ENCODE measurements at regions not wholly inside any gene's neighbourhood (a gene's known extent, or its start where the extent isn't known, plus 50 kb on each side); places are given as distances from the start of the nearest gene placed in this dataset.

GRCh38 chr1:70627910-70628309, 216.8 kb downstream of the CTH start:
- no peak overlapping the region for H2BK120ac ChIP-seq (ENCODE audit: low read depth, low read length, poor library complexity, severe bottlenecking)
- no peak overlapping the region for H3K18ac ChIP-seq (ENCODE audit: insufficient read length, low read depth, low read length)
- no peaks in the 10 kb centered on the region for H3K23me2 ChIP-seq (ENCODE audit: insufficient read length, low read depth, low read length, poor library complexity, severe bottlenecking)
- peaks cover 0 to 4% of the 10 kb centered on the region in 2 experiments; a peak in 1 of 5 replicates for H3K9me3 Mint-ChIP-seq
- TF ChIP-seq CTCF (conservative IDR thresholded peaks at IDR 0.05): no peak
- no peak overlapping the region for H3K4ac ChIP-seq (ENCODE audit: low read depth, low read length)
- H3K27me3 Mint-ChIP-seq (ENCODE audit: low read depth): no peaks in the 10 kb centered on the region
- H4K5ac ChIP-seq (ENCODE audit: insufficient read length, low read depth, low read length): no peak overlapping the region
- no peaks in the 10 kb centered on the region for H3K79me1 ChIP-seq (ENCODE audit: insufficient read depth, low read depth, low read length, poor library complexity, severe bottlenecking)
- no peak overlapping the region for H3T11ph ChIP-seq (ENCODE audit: low read length)
- no peak overlapping the region for H3K9ac ChIP-seq (ENCODE audit: extremely low read depth, insufficient read length, low read length)
- no peaks in the 10 kb centered on the region for H3K4me1 ChIP-seq (ENCODE audit: insufficient read depth, low read length)
- H3K23ac ChIP-seq (ENCODE audit: insufficient read length, low read depth, low read length): no peak overlapping the region
- no peak overlapping the region for H2BK20ac ChIP-seq (ENCODE audit: low read depth, low read length, poor library complexity, severe bottlenecking)
- DNase-seq: no peak
- H2BK15ac ChIP-seq (ENCODE audit: low read depth, low read length): no peak overlapping the region
- no peak overlapping the region for H2AFZ ChIP-seq (ENCODE audit: low read length)
- no CpG with 5 or more reads among the region's 4 CpGs for whole genome bisulfite sequencing (ENCODE audit: extremely low coverage, insufficient read length, low lambda C conversion rate)
- no peaks in the 10 kb centered on the region for H3K9me3 ChIP-seq (ENCODE audit: control insufficient read depth, low read depth, low read length)
- H3K79me2 ChIP-seq (ENCODE audit: insufficient read depth, low read length): no peaks in the 10 kb centered on the region; the same call in 1 of the 2 replicates
- H2BK5ac ChIP-seq (ENCODE audit: insufficient read length, low read length): no peak overlapping the region
- H3K36me3 Mint-ChIP-seq (ENCODE audit: insufficient read depth in 1 of 3, low read depth in 3 of 3): no peaks in the 10 kb centered on the region
- H4K91ac ChIP-seq (ENCODE audit: insufficient read length, low read depth, low read length): no peak overlapping the region
- H3K4me3 Mint-ChIP-seq: no peak overlapping the region
- H3K27ac ChIP-seq (ENCODE audit: insufficient read length, low read depth, low read length): no peak overlapping the region
- H4K20me1 ChIP-seq (ENCODE audit: control insufficient read depth, insufficient read depth, insufficient read length): no peaks in the 10 kb centered on the region
- no peak overlapping the region for H4K8ac ChIP-seq (replicated peaks; ENCODE audit: insufficient read length, low read depth, low read length)
- H3K4me1 Mint-ChIP-seq: no peaks in the 10 kb centered on the region
- no peak overlapping the region for H3K14ac ChIP-seq (ENCODE audit: insufficient read depth, low read length)
- H2BK12ac ChIP-seq (ENCODE audit: insufficient read length, low read depth, low read length): no peak overlapping the region
- H2AK5ac ChIP-seq (ENCODE audit: insufficient read length, low read length): no peak overlapping the region
- no peaks in the 10 kb centered on the region for H3K27me3 ChIP-seq (ENCODE audit: insufficient read depth, low read length)
- no peak overlapping the region for H3K56ac ChIP-seq (ENCODE audit: insufficient read length, low read depth, low read length)
- H3K27ac Mint-ChIP-seq: no peak overlapping the region
- no peak overlapping the region for H3K4me2 ChIP-seq (ENCODE audit: insufficient read depth, insufficient read length, low read length)

All from H9 (cell line).